Raji (cell line): ENCODE measurements at regions not wholly inside any gene's neighbourhood (a gene's known extent, or its start where the extent isn't known, plus 50 kb on each side); places are given as distances from the start of the nearest gene placed in this dataset.

Experiments used
- POLR2A ChIP-seq: IDR thresholded peaks from 2 replicates; pipeline ENCODE4 v1.6.1; 2011; ENCODE audit warnings: low read depth, low read length, control low read depth; ENCODE audit not compliant: insufficient read depth

DNA sequence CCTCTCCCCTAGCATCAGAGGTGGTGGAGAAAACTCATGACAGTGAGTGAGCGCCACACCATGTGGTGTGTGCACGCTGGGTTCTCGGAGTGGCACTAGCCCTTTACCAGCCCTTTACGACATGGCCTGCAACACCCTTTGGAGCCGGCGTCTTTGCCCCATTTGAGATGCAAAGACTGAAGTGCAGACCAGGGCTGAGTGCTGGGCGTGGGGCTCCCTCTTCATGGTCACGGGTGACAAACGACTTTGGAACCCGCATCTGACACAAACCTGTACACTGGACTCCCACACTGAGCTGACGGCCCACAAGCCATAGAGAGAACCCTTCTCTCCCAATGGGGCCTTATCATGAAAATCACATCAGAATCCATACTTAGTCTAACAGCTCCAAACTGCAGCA is 76.8 kb upstream of the ALDH1L1 start:
- TF ChIP-seq POLR2A = no peak

DNA sequence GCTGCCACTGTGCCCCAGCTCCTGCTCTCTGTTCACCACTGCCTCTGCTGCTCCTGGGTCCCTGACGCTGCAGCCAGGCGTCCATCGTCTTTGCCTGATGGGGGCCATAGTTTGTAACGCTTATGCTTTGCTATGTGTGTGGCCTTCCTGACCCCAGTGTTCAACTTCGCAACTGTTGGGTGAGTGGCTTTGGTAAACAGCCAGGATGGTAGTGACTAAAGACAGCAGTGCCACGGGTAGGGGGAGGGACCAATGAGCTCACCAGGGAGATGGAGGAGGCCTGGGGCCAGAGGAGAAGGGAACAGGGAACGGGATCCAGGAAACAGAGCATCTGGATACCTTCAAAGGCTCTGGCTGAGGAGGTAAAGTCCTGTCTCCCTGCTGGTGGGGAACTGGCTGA is 75.9 kb upstream of the ALDH1L1 start:
- TF ChIP-seq POLR2A = no peak

DNA sequence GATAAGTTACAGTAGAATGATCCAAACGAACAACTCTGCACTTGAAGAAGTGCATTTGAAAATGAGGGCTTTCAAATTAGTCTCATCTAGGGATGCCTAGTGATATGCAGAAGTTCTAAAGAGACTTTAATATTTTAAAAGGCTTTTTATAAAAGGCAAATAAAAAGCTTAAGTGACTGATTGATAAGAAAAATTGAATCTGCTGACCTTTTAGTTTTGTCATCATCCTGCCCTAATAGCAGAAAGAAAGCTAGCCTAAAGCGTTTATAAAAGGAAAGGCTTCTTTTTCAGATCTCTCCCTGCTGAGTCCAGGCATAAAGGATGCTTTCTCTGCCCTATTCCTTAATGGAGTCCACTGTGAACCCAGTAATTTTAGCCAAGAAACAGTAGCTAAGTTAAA is 72.7 kb upstream of the ALDH1L1 start:
- TF ChIP-seq POLR2A = no peak

DNA sequence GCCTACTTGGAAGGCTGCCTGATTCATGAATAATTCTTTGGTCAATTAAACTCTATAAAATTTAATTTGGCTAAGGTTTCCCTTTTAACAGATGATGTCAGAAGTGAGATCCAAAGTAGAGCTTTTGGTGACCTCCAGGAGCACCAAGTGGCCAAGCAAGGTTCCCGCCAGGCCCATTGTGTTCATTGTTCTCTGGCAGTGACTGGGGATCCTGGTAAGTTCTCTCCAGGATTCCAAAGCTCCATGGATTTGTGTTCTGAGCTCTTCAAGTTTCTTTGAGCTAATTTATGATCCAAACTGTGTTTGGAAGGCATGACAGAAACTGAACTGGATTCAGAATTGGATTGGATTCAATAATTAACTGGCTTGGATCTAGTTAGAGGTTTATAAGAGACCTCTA is 72.0 kb upstream of the ALDH1L1 start:
- no peak for TF ChIP-seq POLR2A

DNA sequence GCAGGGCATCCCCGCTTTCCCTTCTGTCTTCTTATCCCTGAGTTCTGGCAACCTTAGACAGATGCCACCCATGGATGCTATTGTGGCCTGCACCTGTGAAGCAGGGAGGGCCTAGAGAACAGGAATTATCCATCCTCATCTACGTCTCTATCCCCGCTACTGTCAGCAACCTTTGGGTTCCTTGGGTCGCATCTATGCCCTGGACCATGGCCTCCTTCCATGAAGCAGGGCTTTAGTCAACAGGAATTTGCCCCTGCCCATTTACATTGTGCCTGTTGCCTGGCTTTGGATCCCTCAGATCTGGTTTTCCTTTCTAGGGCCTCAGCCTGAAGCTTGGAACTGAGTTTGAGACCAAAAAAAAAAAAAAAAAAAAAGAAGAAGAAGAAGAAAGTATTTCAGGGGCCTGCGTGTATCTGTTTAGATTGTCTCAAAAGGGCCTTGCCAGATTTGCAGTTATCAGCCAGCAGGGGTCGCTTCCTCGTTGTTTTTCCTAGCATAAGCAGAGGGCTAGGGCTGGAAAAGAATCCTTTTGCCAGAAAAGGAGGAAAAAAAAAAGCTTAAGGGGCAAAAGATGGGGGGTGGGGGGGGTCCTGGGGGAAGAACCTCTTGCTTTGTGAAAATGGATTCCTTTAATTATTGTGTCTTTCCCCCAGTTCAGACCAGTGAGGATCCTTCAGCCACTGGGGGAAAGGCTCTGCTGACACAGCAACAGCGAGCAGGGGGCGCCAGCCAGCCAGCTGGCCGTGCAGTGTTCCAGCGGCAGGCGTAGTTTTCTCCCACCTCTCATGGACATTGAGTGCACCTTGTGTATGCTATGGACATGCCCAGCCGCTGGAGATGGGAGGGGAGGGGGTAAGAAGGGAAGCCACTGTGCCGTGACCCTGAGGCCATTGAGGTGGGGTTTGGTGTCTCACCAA is 65.7 kb upstream of the ALDH1L1 start:
- TF ChIP-seq POLR2A = no peak
